HG03575 (cell line): ENCODE measurements at regions not wholly inside any gene's neighbourhood (a gene's known extent, or its start where the extent isn't known, plus 50 kb on each side); places are given as distances from the start of the nearest gene placed in this dataset.

Experiments used
- ATAC-seq: cut with Tn5 transposase; IDR thresholded peaks from one replicate; pipeline ENCODE4 v1.9.1; 2021; ENCODE audit not compliant: unreplicated experiment, insufficient number of reproducible peaks, low FRiP score; ENCODE audit errors: extremely low read depth

- peak; percentile 99 for ATAC-seq
Observed at GRCh38 chr1:217322834-217323233, 308.1 kb downstream of the GPATCH2 start.

- ATAC-seq: no peak
Observed at GRCh38 chr1:217315346-217315745, 315.5 kb downstream of the GPATCH2 start.

GRCh38 chr1:217313096-217313495 lies 317.8 kb downstream of the GPATCH2 start:
- no peak for ATAC-seq

DNA sequence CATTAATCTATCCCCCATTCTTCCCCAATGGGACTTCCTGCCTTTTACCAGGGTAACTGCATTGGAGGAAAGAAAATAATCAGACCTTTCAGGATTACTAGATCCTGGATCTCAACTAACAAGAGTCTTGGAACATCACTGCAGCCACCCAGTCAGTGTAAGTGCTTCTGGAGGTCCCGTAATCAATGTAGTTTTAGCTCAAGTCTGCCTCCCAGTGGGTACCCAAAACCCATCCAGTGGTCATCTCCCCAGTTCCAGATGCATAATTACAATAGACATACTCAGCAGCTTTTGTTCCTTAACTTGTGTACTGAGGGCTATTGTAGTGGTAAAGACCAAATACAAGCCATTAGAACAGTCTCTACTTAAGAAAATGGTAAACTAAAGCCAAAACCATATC lies 319.1 kb downstream of the GPATCH2 start:
- ATAC-seq: no peak

GRCh38 chr1:217311269-217311668 lies 319.6 kb downstream of the GPATCH2 start:
- no peak for ATAC-seq

- ATAC-seq: no peak
Observed at GRCh38 chr1:217281332-217281731, 349.6 kb downstream of the GPATCH2 start.

DNA sequence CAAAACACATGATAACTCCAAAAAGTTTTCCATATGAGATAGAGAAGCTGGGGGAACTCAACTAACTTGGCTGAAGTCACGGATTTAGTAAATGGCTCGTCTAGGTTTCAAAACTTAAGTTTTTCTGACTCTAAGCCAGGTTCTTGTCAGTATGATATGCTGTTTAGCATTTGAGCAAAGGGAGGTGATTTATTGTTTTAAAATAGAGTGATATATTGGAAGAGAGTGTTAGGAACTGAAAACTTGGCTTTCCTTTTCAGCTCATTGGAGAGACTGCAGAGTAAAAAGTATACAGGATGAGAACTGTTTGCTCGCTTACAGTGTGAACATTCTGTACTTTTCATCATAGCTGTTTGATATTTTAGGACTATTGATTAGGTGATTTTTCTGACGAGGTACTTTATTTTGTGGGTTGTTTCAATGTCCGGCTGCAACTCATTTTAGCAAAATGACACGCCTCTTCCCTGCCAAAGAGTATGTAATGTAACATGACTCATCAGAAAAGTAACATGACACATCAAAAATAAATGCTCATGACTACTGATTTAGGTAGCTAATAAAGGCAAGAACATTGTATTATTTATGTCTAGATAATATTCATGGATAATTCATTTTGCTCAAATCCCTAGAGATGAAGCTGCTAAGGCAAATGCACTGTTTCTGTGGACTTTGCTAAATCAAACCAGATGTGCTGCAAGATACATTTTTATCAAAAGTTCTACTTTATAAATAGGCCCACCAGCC lies 355.1 kb downstream of the GPATCH2 start:
- ATAC-seq: no peak

DNA sequence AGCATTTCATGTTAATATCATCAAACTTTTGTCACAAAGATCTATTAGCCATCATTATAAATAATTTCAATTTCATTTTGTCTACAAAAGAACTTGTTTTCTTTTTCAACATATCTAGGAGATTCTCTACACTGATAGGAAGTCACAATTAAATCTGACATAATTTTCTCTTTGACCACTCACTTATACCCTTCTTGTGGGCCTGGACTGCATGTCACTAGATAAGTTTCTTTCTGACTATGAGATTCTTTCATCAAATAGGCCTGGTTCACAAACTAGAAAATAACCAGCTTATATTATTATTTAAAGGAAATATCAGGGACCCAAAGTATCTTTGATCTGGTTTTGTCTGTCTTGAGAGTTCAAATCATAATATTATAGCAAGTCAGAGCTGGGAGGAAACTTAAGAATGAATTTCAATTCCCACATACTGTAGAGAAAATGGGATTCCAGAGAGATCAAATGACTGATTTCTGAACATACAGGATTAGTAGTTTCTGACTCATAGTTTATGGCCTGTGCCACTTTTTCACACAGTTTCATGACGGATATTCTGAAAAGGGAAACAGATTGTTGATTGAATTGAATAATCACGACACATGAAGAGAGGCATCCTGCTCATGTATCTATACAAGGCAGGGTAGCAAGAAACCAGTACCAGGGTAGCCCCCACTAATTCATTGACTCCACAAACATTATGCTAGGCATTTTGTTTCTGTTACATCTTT lies 355.8 kb downstream of the GPATCH2 start:
- no peak for ATAC-seq

GRCh38 chr1:217274416-217274815 lies 356.5 kb downstream of the GPATCH2 start:
- no peak for ATAC-seq

DNA sequence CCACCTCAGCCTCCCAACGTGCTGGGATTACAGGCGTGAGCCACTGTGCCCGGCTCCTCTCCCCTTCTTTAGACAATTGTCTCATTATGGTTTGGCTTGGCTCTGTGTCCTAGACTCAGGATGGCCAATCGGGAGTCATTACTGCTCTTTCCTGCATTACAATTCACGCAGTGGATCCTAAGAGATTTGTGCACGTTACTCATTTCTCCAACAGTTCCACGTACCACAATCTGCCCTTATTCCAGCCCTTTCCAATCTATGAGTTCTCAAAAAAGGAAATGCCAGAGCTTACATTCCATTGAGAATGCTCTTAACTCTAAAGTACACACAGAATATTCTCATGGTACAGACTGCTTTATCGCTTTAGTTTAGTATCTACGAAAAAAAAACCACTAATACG lies 357.0 kb downstream of the GPATCH2 start:
- no peak for ATAC-seq

DNA sequence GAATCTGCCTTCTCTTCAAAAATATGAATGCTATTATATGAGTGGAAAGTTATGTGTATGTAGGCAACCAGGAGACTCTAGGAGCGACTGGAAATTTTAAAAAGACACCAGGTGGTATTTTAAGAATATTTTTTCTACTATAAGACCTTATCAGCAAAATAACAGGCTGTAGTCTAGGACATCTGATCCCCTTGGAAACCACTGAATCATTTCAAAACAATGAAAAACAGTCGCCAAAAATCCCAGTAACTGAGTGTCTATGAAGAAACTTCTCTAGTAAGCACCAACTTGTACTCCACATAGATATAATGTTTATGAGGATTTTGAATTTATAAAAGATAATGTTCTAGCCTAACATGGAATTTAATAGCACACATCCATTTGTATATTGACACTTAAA lies 358.5 kb downstream of the GPATCH2 start:
- no peak for ATAC-seq

DNA sequence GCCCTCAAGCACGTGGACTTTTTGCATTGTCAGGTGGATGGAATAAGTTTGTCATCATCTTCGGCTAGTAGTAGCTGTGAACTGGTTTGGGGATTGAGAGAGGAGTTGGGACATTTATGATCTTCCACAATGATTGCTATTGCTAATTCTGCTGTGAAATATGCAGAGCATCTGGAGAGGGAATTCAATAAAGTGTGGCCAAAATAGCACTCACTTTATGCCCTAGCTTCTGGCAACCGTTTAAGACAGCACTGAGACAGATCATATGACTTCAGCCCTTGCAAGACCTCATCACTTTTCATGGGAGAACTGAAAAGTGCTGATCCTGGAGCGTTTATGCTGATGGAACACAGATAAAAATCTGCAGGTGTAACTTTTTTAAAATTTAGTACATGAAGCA lies 360.8 kb downstream of the GPATCH2 start:
- no peak for ATAC-seq

DNA sequence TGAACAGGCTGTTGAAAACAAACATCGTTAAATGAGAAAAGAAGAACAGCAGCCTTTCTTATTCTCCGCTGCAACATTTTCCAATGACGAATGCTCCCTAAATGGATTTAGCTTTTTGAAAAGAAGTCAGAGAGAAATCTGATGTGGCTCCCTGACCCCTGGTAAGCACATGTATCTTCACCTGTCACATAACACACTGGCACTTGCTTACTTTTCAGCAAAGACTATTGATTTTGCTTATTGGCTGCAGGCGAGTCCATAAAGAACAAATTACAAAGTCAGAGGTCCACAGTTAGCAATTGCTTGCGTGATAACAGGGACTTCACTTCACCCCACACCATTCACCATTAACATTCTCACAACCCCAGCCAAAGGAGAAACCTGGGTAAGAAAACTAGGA lies 362.8 kb downstream of the GPATCH2 start:
- ATAC-seq: no peak

- ATAC-seq: no peak
Observed at GRCh38 chr1:217261636-217262035, 369.3 kb downstream of the GPATCH2 start.

DNA sequence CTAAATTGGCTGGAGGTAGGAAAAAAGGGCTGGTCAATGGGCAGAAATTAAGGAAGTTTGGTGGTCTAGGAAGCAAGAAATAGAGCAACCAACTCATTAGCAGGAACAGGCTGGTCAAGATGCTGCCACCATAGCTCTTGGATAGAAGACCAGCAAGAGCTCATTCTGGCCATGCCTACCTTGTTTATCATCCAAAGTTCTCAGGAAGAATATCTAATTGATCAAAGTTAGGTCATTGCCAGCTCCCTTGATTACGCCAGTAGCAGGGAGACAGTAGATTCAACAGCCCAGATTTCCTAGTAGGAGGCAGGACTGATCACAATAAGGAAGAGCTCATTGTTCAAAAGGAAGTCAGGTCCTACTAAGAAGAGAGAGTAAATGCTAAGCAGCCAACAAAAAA lies 370.2 kb downstream of the GPATCH2 start:
- ATAC-seq: no peak

DNA sequence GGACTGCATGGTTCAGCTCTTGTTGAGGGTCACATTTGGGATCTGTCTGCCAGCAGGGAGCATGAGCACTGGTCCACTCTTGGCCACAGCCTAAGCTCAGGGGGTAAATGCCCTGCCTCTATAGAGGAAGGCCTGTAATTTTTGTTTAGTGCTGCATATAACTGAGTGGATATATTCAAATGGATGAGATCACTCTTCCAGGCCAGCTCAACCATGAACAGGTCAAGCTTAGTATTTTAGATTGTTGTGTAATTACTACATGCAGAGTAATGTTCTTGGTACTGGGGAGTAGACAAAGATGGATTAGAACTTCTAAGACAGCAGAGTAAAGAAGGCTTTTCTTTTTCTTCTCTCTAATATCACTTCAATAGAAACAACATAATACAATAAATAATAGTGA lies 376.9 kb downstream of the GPATCH2 start:
- ATAC-seq: no peak

DNA sequence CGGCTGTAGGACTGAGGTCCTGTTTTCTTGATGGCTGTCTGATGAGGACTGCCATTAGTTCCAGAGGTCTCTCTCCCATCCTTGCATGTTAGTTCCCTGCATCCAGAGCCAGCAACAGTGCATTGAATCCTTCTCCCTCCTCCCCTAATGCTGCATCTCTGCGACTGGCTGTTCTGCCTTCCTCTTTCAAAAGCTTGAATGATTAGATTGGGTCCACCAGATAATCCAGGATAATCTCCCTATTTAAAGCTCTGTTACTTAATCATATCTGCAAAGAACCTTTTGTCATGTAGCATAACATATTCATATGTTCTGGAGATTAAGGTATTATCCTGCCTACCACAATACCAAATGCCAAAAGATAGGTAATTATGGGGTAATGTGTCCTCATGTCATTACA lies 377.5 kb downstream of the GPATCH2 start:
- ATAC-seq: no peak

DNA sequence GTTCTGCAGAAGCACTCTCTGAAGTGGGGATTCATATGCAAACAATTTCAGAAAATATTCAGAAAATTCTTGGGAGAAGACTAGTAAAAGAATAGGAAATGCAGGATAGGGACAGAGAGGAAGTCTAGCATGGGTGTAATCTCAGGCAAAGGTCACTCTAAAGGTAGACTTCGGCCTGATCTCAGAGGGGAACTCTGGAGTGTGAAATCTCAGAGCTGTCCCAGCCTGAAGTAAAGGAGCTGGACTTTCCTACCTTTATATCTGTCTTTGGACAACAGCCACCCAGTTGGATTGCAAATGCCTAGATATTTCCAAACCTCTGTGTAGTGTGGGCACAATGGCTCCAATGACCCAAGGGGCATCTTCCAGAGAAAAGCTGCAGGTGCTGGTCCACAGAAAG lies 379.8 kb downstream of the GPATCH2 start:
- no peak for ATAC-seq

DNA sequence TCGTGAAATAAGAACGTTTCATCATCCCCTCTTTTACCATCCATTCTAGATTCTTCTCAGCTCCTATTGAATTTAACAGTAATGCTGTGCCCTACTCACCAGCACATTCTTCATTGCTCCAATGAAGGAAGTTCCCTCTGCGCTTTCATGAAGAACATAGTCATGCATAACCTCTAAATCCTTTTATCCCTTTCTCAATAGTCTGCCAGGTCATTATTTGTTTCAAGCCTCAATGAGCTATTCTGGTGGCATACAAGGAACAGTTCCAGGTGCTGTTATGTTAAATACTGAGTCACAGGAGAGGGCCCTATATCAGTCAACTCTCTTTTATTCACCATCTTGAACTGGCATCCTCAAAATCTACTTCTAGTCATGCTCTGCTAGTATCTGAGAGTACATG lies 381.0 kb downstream of the GPATCH2 start:
- no peak for ATAC-seq

DNA sequence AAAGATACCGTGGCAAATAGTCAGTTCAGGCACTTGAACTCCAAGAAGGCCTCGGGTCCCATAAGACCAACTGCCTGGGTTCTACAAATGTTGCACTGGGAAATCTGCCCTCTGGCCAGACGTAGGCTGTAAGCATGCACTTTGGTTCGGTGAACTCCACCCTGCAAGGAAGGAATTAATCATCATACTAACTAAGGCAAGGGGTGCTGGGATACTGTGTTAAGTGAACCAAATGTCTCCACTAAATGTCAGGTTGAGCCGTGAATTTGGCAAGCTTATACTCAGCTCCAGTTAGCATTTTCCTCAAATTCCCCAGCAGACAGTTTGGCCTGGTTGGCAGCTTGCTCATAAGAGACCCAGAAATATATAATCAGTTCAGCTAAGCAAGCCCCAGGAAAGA lies 385.9 kb downstream of the GPATCH2 start:
- no peak for ATAC-seq

GRCh38 chr1:217240656-217241055 lies 390.2 kb downstream of the GPATCH2 start:
- no peak for ATAC-seq
